ENCODE measurements at regions not wholly inside any gene's neighbourhood (a gene's known extent, or its start where the extent isn't known, plus 50 kb on each side); places are given as distances from the start of the nearest gene placed in this dataset.

DNA sequence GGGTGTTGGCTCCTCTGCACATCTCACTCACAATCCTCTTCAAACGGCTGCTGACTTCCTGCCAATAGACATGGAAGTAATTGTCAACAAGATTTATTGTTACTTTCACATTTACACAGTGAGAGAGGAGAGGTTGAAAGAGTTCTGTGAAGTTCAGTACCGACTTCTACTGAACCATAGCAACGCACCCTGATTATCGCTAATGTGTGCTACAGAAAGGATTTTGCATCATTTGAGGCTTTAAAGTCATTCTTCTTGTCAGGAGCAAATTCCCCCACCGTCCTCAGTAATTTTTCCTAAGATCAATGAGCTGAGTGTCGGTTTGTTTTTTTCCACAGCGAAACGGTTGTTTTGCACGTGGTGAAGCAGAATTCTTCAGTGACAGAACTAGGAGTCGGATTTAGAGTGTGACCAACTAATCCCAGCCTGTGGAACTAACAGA is 361.0 kb downstream of the ADGRL2 start:
- intact Hi-C loops (cut with micrococcal nuclease; ENCODE audit: unreplicated experiment): no loop called here
- Mint-ChIP-seq H3K9me3 (ENCODE audit: low read depth, unreplicated experiment) (no peaks in the 10 kb centered on the region), H3K27me3 (ENCODE audit: unreplicated experiment) (no peaks in the 10 kb centered on the region), H3K4me3 (ENCODE audit: low read depth, unreplicated experiment) (no peak overlapping the region), H3K27ac (ENCODE audit: unreplicated experiment) (no peak overlapping the region), H3K4me1 (ENCODE audit: low read depth, unreplicated experiment) (peaks cover 27% of the 10 kb centered on the region), H3K36me3 (ENCODE audit: insufficient read depth, unreplicated experiment) (no peaks in the 10 kb centered on the region)
- BruUV-seq (replicated peaks): no TSS peak
- CTCF ChIA-PET: no interaction called here
- TF ChIP-seq, protein P1, sequence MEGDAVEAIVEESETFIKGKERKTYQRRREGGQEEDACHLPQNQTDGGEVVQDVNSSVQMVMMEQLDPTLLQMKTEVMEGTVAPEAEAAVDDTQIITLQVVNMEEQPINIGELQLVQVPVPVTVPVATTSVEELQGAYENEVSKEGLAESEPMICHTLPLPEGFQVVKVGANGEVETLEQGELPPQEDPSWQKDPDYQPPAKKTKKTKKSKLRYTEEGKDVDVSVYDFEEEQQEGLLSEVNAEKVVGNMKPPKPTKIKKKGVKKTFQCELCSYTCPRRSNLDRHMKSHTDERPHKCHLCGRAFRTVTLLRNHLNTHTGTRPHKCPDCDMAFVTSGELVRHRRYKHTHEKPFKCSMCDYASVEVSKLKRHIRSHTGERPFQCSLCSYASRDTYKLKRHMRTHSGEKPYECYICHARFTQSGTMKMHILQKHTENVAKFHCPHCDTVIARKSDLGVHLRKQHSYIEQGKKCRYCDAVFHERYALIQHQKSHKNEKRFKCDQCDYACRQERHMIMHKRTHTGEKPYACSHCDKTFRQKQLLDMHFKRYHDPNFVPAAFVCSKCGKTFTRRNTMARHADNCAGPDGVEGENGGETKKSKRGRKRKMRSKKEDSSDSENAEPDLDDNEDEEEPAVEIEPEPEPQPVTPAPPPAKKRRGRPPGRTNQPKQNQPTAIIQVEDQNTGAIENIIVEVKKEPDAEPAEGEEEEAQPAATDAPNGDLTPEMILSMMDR (IDR thresholded peaks at IDR 0.05; ENCODE audit: unreplicated experiment): no peak
- no peak for DNase-seq

DNA sequence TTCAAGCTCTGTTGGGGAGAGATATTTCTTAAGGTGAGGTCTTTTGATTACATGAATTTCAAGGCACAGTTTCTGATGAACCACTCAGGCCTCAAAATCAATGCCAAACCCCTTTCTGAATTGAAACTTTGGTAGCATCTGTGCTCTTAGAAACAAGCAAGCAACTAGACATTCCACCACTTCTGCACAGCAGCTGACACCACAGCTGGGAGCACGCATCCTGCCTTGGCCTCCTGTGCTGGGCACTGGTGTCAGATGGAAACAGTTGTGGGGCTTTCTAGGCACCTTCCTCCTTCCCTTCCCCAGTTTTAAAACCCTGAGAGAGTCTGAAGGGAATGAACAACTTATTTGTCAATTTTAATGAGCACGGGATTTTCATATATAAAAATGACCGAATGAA is 360.2 kb downstream of the ADGRL2 start:
- BruUV-seq (replicated peaks): no TSS peak
- H3K36me3 Mint-ChIP-seq (ENCODE audit: insufficient read depth, unreplicated experiment): no peaks in the 10 kb centered on the region

DNA sequence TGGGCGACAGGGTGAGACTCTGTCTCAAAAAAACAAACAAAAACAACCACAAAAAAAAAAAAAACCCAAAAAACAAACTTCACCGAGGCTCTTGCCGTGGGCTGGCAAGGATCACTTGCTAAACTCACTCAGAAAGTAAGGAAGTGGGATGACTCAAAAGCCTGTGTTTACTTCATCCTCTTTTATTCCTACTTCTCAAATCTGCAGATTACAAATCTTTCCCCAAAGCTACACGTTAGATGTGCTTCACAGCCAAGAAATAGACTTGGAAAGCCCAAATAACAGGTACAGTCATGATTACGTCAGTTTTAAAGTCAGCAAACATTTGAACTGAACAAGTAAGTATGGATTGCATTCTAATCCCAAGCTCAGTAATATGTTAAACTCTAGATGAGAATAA is 359.3 kb downstream of the ADGRL2 start:
- H3K4me1 Mint-ChIP-seq (ENCODE audit: low read depth, unreplicated experiment): peaks cover 25% of the 10 kb centered on the region
- peak overlapping the region; percentile 6 for H3K4me3 Mint-ChIP-seq (ENCODE audit: low read depth, unreplicated experiment)
- CTCF ChIA-PET: no interaction called here
- H3K27ac Mint-ChIP-seq (ENCODE audit: unreplicated experiment): no peak overlapping the region
- TF ChIP-seq, protein P1 (IDR thresholded peaks at IDR 0.05; ENCODE audit: unreplicated experiment): no peak
- no peak for DNase-seq
- intact Hi-C loops (cut with micrococcal nuclease; ENCODE audit: unreplicated experiment): no loop called here
- no peaks in the 10 kb centered on the region for H3K36me3 Mint-ChIP-seq (ENCODE audit: insufficient read depth, unreplicated experiment)
- H3K27me3 Mint-ChIP-seq (ENCODE audit: unreplicated experiment): no peaks in the 10 kb centered on the region
- peaks cover 4% of the 10 kb centered on the region for H3K9me3 Mint-ChIP-seq (ENCODE audit: low read depth, unreplicated experiment)
- no TSS peak for BruUV-seq (replicated peaks)

More for the DNA sequence above, 360.2 kb downstream of the ADGRL2 start:
- DNase-seq: no peak
- Mint-ChIP-seq H3K27me3 (ENCODE audit: unreplicated experiment) (no peaks in the 10 kb centered on the region), H3K4me3 (ENCODE audit: low read depth, unreplicated experiment) (no peak overlapping the region), H3K9me3 (ENCODE audit: low read depth, unreplicated experiment) (peaks cover 3% of the 10 kb centered on the region), H3K4me1 (ENCODE audit: low read depth, unreplicated experiment) (peaks cover 27% of the 10 kb centered on the region), H3K27ac (ENCODE audit: unreplicated experiment) (no peak overlapping the region)
- intact Hi-C loops (cut with micrococcal nuclease; ENCODE audit: unreplicated experiment): no loop called here
- CTCF ChIA-PET: interaction anchor here (0.7 kb wide), 1 partner anchor 191 kb away, joined by 3 read pairs; no protein-coding TSS in a partner anchor
- TF ChIP-seq, protein P1 (IDR thresholded peaks at IDR 0.05; ENCODE audit: unreplicated experiment): no peak

DNA sequence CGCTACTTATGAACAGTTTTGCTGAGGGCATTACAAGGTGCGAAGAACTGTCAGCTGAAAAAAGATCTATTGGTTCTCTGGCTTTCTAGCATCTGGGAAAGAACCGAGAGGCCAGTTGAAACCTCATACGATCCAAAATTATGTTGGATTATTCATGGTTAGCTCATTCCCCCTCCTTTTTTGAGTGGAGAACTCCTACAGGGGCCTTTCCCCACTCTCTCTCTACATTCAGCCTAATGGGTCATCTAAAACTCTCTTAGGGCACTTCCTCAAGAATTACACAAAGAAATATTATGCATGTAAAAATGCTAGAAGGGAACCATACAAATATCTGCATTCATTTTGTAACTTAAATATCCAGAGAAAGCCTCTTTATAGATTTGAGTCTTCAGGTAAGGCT is 358.2 kb downstream of the ADGRL2 start:
- H3K27ac Mint-ChIP-seq (ENCODE audit: unreplicated experiment): no peak overlapping the region
- no peak overlapping the region for H3K4me3 Mint-ChIP-seq (ENCODE audit: low read depth, unreplicated experiment)
- intact Hi-C loops (cut with micrococcal nuclease; ENCODE audit: unreplicated experiment): no loop called here
- H3K36me3 Mint-ChIP-seq (ENCODE audit: insufficient read depth, unreplicated experiment): no peaks in the 10 kb centered on the region
- BruUV-seq (replicated peaks): no TSS peak
- H3K27me3 Mint-ChIP-seq (ENCODE audit: unreplicated experiment): no peaks in the 10 kb centered on the region
- CTCF ChIA-PET: no interaction called here
- peaks cover 4% of the 10 kb centered on the region for H3K9me3 Mint-ChIP-seq (ENCODE audit: low read depth, unreplicated experiment)
- TF ChIP-seq, protein P1 (IDR thresholded peaks at IDR 0.05; ENCODE audit: unreplicated experiment): no peak
- H3K4me1 Mint-ChIP-seq (ENCODE audit: low read depth, unreplicated experiment): peaks cover 18% of the 10 kb centered on the region
- DNase-seq: no peak
